Rectal smooth muscle tissue (tissue), 1 donor: ENCODE measurements at regions not wholly inside any gene's neighbourhood (a gene's known extent, or its start where the extent isn't known, plus 50 kb on each side); places are given as distances from the start of the nearest gene placed in this dataset.

Experiments used
- H3K27ac ChIP-seq: one replicate; pipeline ENCODE4 v1.7.0; 2013; ENCODE audit warnings: low read depth, low read length, inconsistent platforms
- H3K27me3 ChIP-seq: one replicate; pipeline ENCODE4 v1.7.0; 2013; ENCODE audit warnings: low read length; ENCODE audit not compliant: control insufficient read depth, insufficient read depth
- H3K36me3 ChIP-seq: one replicate; pipeline ENCODE4 v1.7.0; 2013; ENCODE audit warnings: low read length; ENCODE audit not compliant: control insufficient read depth, insufficient read depth
- H3K4me1 ChIP-seq: one replicate; pipeline ENCODE4 v1.7.0; 2013; ENCODE audit warnings: low read length; ENCODE audit not compliant: control insufficient read depth, insufficient read depth
- H3K4me3 ChIP-seq: one replicate; pipeline ENCODE4 v1.7.0; 2013; ENCODE audit warnings: low read length
- H3K9ac ChIP-seq: one replicate; pipeline ENCODE4 v1.7.0; 2013; ENCODE audit warnings: low read length

DNA sequence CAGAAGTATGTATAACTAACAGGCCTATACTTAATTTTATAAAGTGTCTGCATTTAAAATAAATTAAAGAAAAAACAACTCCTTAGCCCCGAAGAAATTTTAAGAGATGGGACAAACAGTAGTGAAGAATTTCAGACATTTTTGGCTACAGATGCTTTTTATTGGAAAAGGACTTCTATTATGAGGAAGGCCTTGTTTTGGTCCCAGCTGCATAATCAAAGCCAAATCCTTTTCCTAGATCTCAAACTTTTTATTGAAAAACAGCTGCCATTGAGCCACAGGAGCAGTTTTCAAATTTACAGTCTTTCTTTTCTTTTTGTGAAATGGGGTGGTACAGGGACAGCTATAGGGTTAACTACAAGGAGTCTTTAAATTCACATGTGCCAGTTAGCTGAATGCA lies 51.3 kb upstream of the SETBP1 start:
- H3K4me1 ChIP-seq: no peaks in the 10 kb centered on the region
- no peaks in the 10 kb centered on the region for H3K36me3 ChIP-seq
- no peak overlapping the region for H3K9ac ChIP-seq
- H3K4me3 ChIP-seq: no peak overlapping the region
- H3K27me3 ChIP-seq: no peaks in the 10 kb centered on the region
- no peak overlapping the region for H3K27ac ChIP-seq

DNA sequence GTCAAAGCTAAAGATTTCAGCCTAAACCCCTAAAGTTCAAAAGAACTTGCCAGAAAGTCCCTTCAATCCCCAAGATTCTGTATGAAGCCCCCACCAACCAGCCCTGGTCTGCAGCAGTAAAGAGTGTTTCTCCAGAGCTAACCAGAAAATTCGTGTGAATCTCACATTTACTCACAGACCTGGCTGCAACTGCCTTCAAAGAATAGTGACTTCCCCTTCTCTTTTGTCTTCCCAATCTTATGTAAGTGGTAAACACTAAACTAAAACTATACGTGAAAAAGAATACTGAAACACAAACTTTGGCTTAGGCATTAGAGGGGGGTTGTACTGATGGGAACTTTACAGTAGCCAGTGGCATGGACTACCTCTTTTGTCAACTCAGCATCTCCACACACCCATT lies 50.6 kb upstream of the SETBP1 start:
- no peak overlapping the region for H3K9ac ChIP-seq

More for the DNA sequence above, 50.6 kb upstream of the SETBP1 start:
- Histone ChIP-seq H3K4me3 (no peak overlapping the region), H3K36me3 (no peaks in the 10 kb centered on the region), H3K27me3 (no peaks in the 10 kb centered on the region), H3K4me1 (no peaks in the 10 kb centered on the region), H3K27ac (no peak overlapping the region)
